Adrenal gland (tissue), 9 donors: ENCODE measurements at regions not wholly inside any gene's neighbourhood (a gene's known extent, or its start where the extent isn't known, plus 50 kb on each side); places are given as distances from the start of the nearest gene placed in this dataset.

Experiments
- DNase-seq, 7 donors: peaks; one replicate each; pipeline ENCODE4 v3.0.0-alpha.2; 2019 to 2020
- H3K27ac ChIP-seq, 5 donors: fragments of 200-600 bp; sonication (generic) in 4 of 5; 1 replicate in 3 of 5; 2 replicates in 2 of 5; pipeline versions ENCODE4 v1.5.1 to v1.8.0; 2016 to 2020; ENCODE audit warnings: mild to moderate bottlenecking in 1 of 5
- H3K27me3 ChIP-seq: fragments of 200-600 bp; 2 replicates; pipeline ENCODE4 v1.8.0; 2021
- H3K36me3 ChIP-seq, 2 donors: fragments of 200-600 bp; replicated peaks in 1 of 2; 1 replicate in 1 of 2; 2 replicates in 1 of 2; pipeline versions ENCODE4 v1.5.1 to v1.8.0; 2018 to 2022
- H3K4me1 ChIP-seq, 2 donors: fragments of 200-600 bp; replicated peaks in 1 of 2; 1 replicate in 1 of 2; 2 replicates in 1 of 2; pipeline versions ENCODE4 v1.5.1 to v1.8.0; 2018 to 2021
- H3K4me3 ChIP-seq, 4 donors: fragments of 200-600 bp; sonication (generic) in 3 of 4; one replicate each; pipeline ENCODE4 v1.5.1; 2016 to 2018
- H3K9me3 ChIP-seq, 3 donors: fragments of 200-600 bp; sonication (generic) in 1 of 3; replicated peaks in 1 of 3; 1 replicate in 2 of 3; 2 replicates in 1 of 3; pipeline versions ENCODE4 v1.5.1 to v1.8.0; 2016 to 2021
- CTCF ChIP-seq, 6 experiments: fragments of 450-650 bp in 4 of 6; fragments of 200-600 bp in 2 of 6; sonication (generic) in 1 of 6; IDR thresholded peaks; 1 replicate in 5 of 6; 2 replicates in 1 of 6; pipeline versions ENCODE4 v1.5.1 to v1.8.0; 2016 to 2021; ENCODE audit warnings: antibody characterized with exemption in 6 of 6, mild to moderate bottlenecking in 2 of 6, moderate library complexity in 1 of 6
- POLR2A ChIP-seq, 2 donors: fragments of 450-650 bp; IDR thresholded peaks; one replicate each; pipeline ENCODE4 v1.6.1; 2017; ENCODE audit warnings: antibody characterized with exemption in 2 of 2, mild to moderate bottlenecking in 2 of 2, moderate library complexity in 1 of 2
- WGBS, 4 donors: extraction: QIAGEN DNeasy Blood & Tissue Kit in 2 of 4; methylation state at CpG; one replicate each; pipeline versions ENCODE4 v1.1.5 to v1.1.7; 2013 to 2017; 5-methylcytosine and 5-hydroxymethylcytosine counted together
- intact Hi-C, 2 donors: fragments of 100-400 bp; cut with DNase I; formaldehyde crosslinking; loops; one replicate each; pipeline versions ENCODE4 v1.14.1 to v1.15.0; 2022 to 2023
- donor health status: healthy with polysubstance abuse.
- donor health status: Bipolar disorder and iron deficiency.
- donor health status: DM: yes; HTN: yes; CAD: no.
- donor health status: DM: no; HTN: no; CAD: no.
- donor health status: DM: no; HTN: no; CAD: no.

- WGBS, 4 donors: 59 to 81% (median 71%) methylated on average over 1 of the region's 1 CpG
Measured at GRCh38 chr1:58398714-58399113, 147.8 kb downstream of the OMA1 start.

GRCh38 chr1:58397187-58397820, 149.2 kb downstream of the OMA1 start:
- Histone ChIP-seq H3K9me3 (no peaks in the 10 kb centered on the region), H3K4me1 (no peaks in the 10 kb centered on the region), H3K36me3 (no peaks in the 10 kb centered on the region), H3K4me3 (no peak overlapping the region), H3K27ac (no peak overlapping the region), H3K27me3 (no peaks in the 10 kb centered on the region)
- TF ChIP-seq CTCF (IDR thresholded peaks at IDR 0.05) (no peak), POLR2A (IDR thresholded peaks at IDR 0.05) (no peak)
- WGBS, 4 donors: 74 to 92% (median 84%) methylated on average over 8 to 9 of the region's 9 CpGs
- no peak for DNase-seq
- intact Hi-C loops: no loop called here

More at GRCh38 chr1:58398714-58399113, 147.8 kb downstream of the OMA1 start:
- Histone ChIP-seq H3K4me3 (no peak overlapping the region), H3K27me3 (no peaks in the 10 kb centered on the region), H3K36me3 (no peaks in the 10 kb centered on the region), H3K27ac (no peak overlapping the region), H3K4me1 (no peaks in the 10 kb centered on the region), H3K9me3 (no peaks in the 10 kb centered on the region)
- intact Hi-C loops: no loop called here
- no peak for DNase-seq
- TF ChIP-seq POLR2A (IDR thresholded peaks at IDR 0.05): no peak
- TF ChIP-seq CTCF (IDR thresholded peaks at IDR 0.05): no peak

- no peaks in the 10 kb centered on the region for H3K4me1 ChIP-seq
- H3K36me3 ChIP-seq: no peaks in the 10 kb centered on the region
- intact Hi-C loops: no loop called here
- H3K9me3 ChIP-seq: no peaks in the 10 kb centered on the region
- H3K4me3 ChIP-seq: no peak overlapping the region
- no peaks in the 10 kb centered on the region for H3K27me3 ChIP-seq
- 70 to 86% (median 79%) methylated on average over 6 of the region's 6 CpGs for WGBS, 4 donors
- TF ChIP-seq CTCF (IDR thresholded peaks at IDR 0.05) (no peak), POLR2A (IDR thresholded peaks at IDR 0.05) (no peak)
- DNase-seq: no peak
- H3K27ac ChIP-seq: no peak overlapping the region
Measured at GRCh38 chr1:58396150-58396549, 150.4 kb downstream of the OMA1 start.

- Histone ChIP-seq H3K36me3 (no peaks in the 10 kb centered on the region), H3K27ac (peak overlapping the region in 1 of 5 donors; percentile 16), H3K4me3 (no peak overlapping the region), H3K4me1 (no peaks in the 10 kb centered on the region), H3K9me3 (no peaks in the 10 kb centered on the region), H3K27me3 (no peaks in the 10 kb centered on the region)
- intact Hi-C loops: no loop called here
- TF ChIP-seq CTCF (IDR thresholded peaks at IDR 0.05) (no peak), POLR2A (IDR thresholded peaks at IDR 0.05) (no peak)
- peak in 3 of 7 donors; percentile 17 to 24 (median 18) for DNase-seq
- WGBS, 4 donors: 41 to 59% (median 46%) methylated on average over 2 of the region's 2 CpGs
Measured at GRCh38 chr1:58395355-58395754, 151.2 kb downstream of the OMA1 start.
